CD14-positive monocyte (primary cell): ENCODE measurements at regions not wholly inside any gene's neighbourhood (a gene's known extent, or its start where the extent isn't known, plus 50 kb on each side); places are given as distances from the start of the nearest gene placed in this dataset.

Experiments
- DNase-seq, 3 donors: peaks; one replicate each; pipeline ENCODE4 v3.0.0-alpha.2; 2011 to 2022
- H2AFZ ChIP-seq: 2 replicates; pipeline ENCODE4 v1.6.0; 2012; ENCODE audit warnings: mild to moderate bottlenecking, low read depth, low read length, inconsistent platforms; ENCODE audit not compliant: insufficient read depth, poor library complexity, severe bottlenecking
- H3K27ac ChIP-seq, 2 donors: 1 replicate in 1 of 2; 2 replicates in 1 of 2; pipeline ENCODE4 v1.5.1; 2012 to 2013; ENCODE audit warnings: low read length in 2 of 2, control low read depth in 1 of 2, inconsistent platforms in 1 of 2, low read depth in 1 of 2, mild to moderate bottlenecking in 1 of 2
- H3K27me3 ChIP-seq, 2 donors: one replicate each; pipeline versions ENCODE4 v1.6.0 to v1.6.1; 2011 to 2013; ENCODE audit warnings: low read length in 2 of 2; ENCODE audit not compliant: control insufficient read depth in 2 of 2, insufficient read depth in 2 of 2
- H3K36me3 ChIP-seq, 2 donors: replicated peaks in 1 of 2; 1 replicate in 1 of 2; 2 replicates in 1 of 2; pipeline versions ENCODE4 v1.5.1 to v1.6.1; 2012 to 2013; ENCODE audit warnings: low read length in 2 of 2, control low read depth in 1 of 2, inconsistent platforms in 1 of 2, mild to moderate bottlenecking in 1 of 2; ENCODE audit not compliant: insufficient read depth in 2 of 2, control insufficient read depth in 1 of 2
- H3K4me1 ChIP-seq, 2 donors: 1 replicate in 1 of 2; 2 replicates in 1 of 2; pipeline versions ENCODE4 v1.5.1 to v1.6.1; 2012 to 2013; ENCODE audit warnings: low read length in 2 of 2, control low read depth in 1 of 2, inconsistent platforms in 1 of 2, mild to moderate bottlenecking in 1 of 2, moderate library complexity in 1 of 2; ENCODE audit not compliant: insufficient read depth in 2 of 2, control insufficient read depth in 1 of 2
- H3K4me2 ChIP-seq: replicated peaks from 2 replicates; pipeline ENCODE3; 2012; ENCODE audit warnings: low read length, moderate library complexity, mild to moderate bottlenecking; ENCODE audit not compliant: poor library complexity, severe bottlenecking; ENCODE audit errors: extremely low read depth
- H3K4me3 ChIP-seq, 3 experiments: fragments of 200-600 bp in 1 of 3; sonication (generic) in 1 of 3; replicated peaks in 1 of 3; 1 replicate in 2 of 3; 2 replicates in 1 of 3; pipeline ENCODE4 v1.5.1; 2011 to 2013; ENCODE audit warnings: low read length in 3 of 3, mild to moderate bottlenecking in 3 of 3, control low read depth in 2 of 3, low read depth in 2 of 3, inconsistent platforms in 1 of 3, moderate library complexity in 1 of 3
- H3K79me2 ChIP-seq: 2 replicates; pipeline ENCODE4 v1.6.0; 2012; ENCODE audit warnings: mild to moderate bottlenecking, control low read depth, inconsistent platforms, low read length, moderate library complexity; ENCODE audit not compliant: insufficient read depth
- H3K9ac ChIP-seq: 2 replicates; pipeline ENCODE4 v1.6.0; 2017; ENCODE audit warnings: low read length, mild to moderate bottlenecking; ENCODE audit not compliant: insufficient read depth, poor library complexity, severe bottlenecking
- H3K9me3 ChIP-seq, 2 donors: replicated peaks in 1 of 2; 1 replicate in 1 of 2; 2 replicates in 1 of 2; pipeline versions ENCODE4 v1.5.1 to v1.6.1; 2012 to 2013; ENCODE audit warnings: low read length in 2 of 2, control low read depth in 1 of 2; ENCODE audit not compliant: control insufficient read depth in 1 of 2, insufficient read depth in 1 of 2
- H4K20me1 ChIP-seq: 2 replicates; pipeline ENCODE4 v1.6.0; 2012; ENCODE audit warnings: mild to moderate bottlenecking, low read length, control low read depth, moderate library complexity; ENCODE audit not compliant: insufficient read depth
- H3K27ac Mint-ChIP-seq, 7 donors: one replicate each; pipeline ENCODE4 v1.8.0; 2020; ENCODE audit warnings: mild to moderate bottlenecking in 7 of 7, mixed read lengths in 7 of 7, moderate library complexity in 6 of 7, inconsistent platforms in 2 of 7
- H3K27me3 Mint-ChIP-seq, 3 donors: one replicate each; pipeline ENCODE4 v1.8.0; 2021 to 2022; ENCODE audit warnings: low read depth in 3 of 3, mild to moderate bottlenecking in 3 of 3, mixed read lengths in 3 of 3, moderate library complexity in 3 of 3, inconsistent platforms in 1 of 3
- H3K36me3 Mint-ChIP-seq, 2 donors: one replicate each; pipeline ENCODE4 v1.8.0; 2020; ENCODE audit warnings: mixed read lengths in 2 of 2, inconsistent platforms in 1 of 2, mild to moderate bottlenecking in 1 of 2
- H3K4me1 Mint-ChIP-seq: one replicate; pipeline ENCODE4 v1.8.0; 2020; ENCODE audit warnings: mild to moderate bottlenecking, mixed read lengths
- H3K4me3 Mint-ChIP-seq, 2 donors: one replicate each; pipeline ENCODE4 v1.8.0; 2020; ENCODE audit warnings: mild to moderate bottlenecking in 2 of 2, mixed read lengths in 2 of 2, moderate library complexity in 1 of 2
- H3K9me3 Mint-ChIP-seq, 7 donors: one replicate each; pipeline ENCODE4 v1.8.0; 2020 to 2022; ENCODE audit warnings: mixed read lengths in 7 of 7, mild to moderate bottlenecking in 6 of 7, moderate library complexity in 6 of 7, inconsistent platforms in 2 of 7
- CTCF ChIP-seq: fragments of 200-600 bp; IDR thresholded peaks from one replicate; pipeline ENCODE4 v1.8.0; 2022; ENCODE audit warnings: antibody characterized with exemption, mild to moderate bottlenecking
- WGBS: methylation state at CpG from one replicate; pipeline ENCODE4 v1.1.5; 2013; ENCODE audit warnings: missing lambda C conversion rate; ENCODE audit not compliant: insufficient coverage; 5-methylcytosine and 5-hydroxymethylcytosine counted together
- intact Hi-C, 2 donors: fragments of 100-400 bp; cut with micrococcal nuclease; formaldehyde crosslinking; loops; one replicate each; pipeline versions ENCODE4 v1.15.0 to v1.15.1; 2023

DNA sequence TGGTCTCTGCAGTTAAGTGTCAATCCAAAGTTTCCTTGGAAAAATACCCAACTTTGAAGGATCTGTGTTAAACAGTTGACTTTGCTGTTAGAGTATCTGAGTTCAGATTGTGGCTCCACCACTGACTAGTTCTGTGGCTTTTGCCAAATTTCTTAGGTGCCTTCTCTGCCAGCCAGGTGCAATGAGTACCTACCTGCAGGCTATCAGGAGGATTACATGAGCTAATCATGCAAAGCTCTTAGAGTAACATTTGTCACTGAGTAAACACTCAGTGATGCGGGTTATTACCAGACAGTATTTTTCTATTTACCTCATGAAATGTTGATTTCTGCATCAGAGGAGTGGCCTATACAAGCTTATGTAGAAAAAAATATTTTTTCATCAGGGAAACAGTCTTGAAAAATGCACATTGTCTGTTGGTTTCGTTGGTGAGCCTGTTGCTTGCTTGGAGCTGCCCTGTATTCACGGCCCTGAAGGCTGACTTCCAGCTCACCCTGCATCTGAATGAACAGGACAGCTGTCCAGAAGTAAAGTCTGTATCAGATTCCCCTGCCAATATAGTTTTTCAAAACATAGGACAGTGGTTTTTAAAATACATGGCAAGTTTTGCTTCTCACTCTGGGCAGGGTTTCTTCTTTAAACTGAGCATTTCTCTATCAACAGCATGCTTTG, 235.1 kb downstream of the CDCA7 start:
- Histone ChIP-seq H3K4me3 (no peak overlapping the region), H3K9me3 (peaks cover 9 to 12% of the 10 kb centered on the region in 2 donors), H3K9ac (no peak overlapping the region), H3K79me2 (no peaks in the 10 kb centered on the region), H3K4me1 (no peaks in the 10 kb centered on the region), H4K20me1 (no peaks in the 10 kb centered on the region), H2AFZ (no peak overlapping the region), H3K36me3 (no peaks in the 10 kb centered on the region), H3K27ac (no peak overlapping the region), H3K27me3 (no peaks in the 10 kb centered on the region), H3K4me2 (no peak overlapping the region)
- peaks cover 0 to 7% (median 4%) of the 10 kb centered on the region in 3 donors for H3K27me3 Mint-ChIP-seq
- no peak for TF ChIP-seq CTCF
- peaks cover 10 to 21% (median 14%) of the 10 kb centered on the region in 7 donors for H3K9me3 Mint-ChIP-seq
- H3K4me1 Mint-ChIP-seq = no peaks in the 10 kb centered on the region
- intact Hi-C loops = no loop called here
- no peaks in the 10 kb centered on the region for H3K36me3 Mint-ChIP-seq
- 100% methylated on average over 2 of the region's 3 CpGs for WGBS
- no peak overlapping the region for H3K27ac Mint-ChIP-seq
- H3K4me3 Mint-ChIP-seq = no peak overlapping the region
- DNase-seq = no peak

- no peak overlapping the region for H3K4me2 ChIP-seq
- H3K27ac Mint-ChIP-seq = peak overlapping the region in 1 of 7 donors; percentile 53
Measured at GRCh38 chr2:173590276-173590861, 235.7 kb downstream of the CDCA7 start.

More at GRCh38 chr2:173590276-173590861, 235.7 kb downstream of the CDCA7 start:
- intact Hi-C loops = no loop called here
- H3K79me2 ChIP-seq = no peaks in the 10 kb centered on the region
- H3K9ac ChIP-seq = no peak overlapping the region
- H2AFZ ChIP-seq = no peak overlapping the region
- WGBS = 95% methylated on average over 3 of the region's 6 CpGs
- Mint-ChIP-seq H3K27me3 (peaks cover 0 to 5% (median 4%) of the 10 kb centered on the region in 3 donors), H3K36me3 (no peaks in the 10 kb centered on the region), H3K4me3 (no peak overlapping the region), H3K9me3 (peaks cover 10 to 21% (median 14%) of the 10 kb centered on the region in 7 donors), H3K4me1 (no peaks in the 10 kb centered on the region)
- no peak overlapping the region for H3K27ac ChIP-seq
- no peaks in the 10 kb centered on the region for H3K4me1 ChIP-seq
- H3K27me3 ChIP-seq = no peaks in the 10 kb centered on the region
- H3K4me3 ChIP-seq = no peak overlapping the region
- H3K36me3 ChIP-seq = no peaks in the 10 kb centered on the region
- TF ChIP-seq CTCF = no peak
- DNase-seq = no peak
- H4K20me1 ChIP-seq = no peaks in the 10 kb centered on the region
- peaks cover 9 to 12% of the 10 kb centered on the region in 2 donors for H3K9me3 ChIP-seq
